Astrocyte (in vitro differentiated cells and primary cell): ENCODE measurements at regions not wholly inside any gene's neighbourhood (a gene's known extent, or its start where the extent isn't known, plus 50 kb on each side); places are given as distances from the start of the nearest gene placed in this dataset.

ENCODE experiments used
- CTCF ChIP-seq: IDR thresholded peaks from 2 replicates; pipeline ENCODE4 v1.5.1; 2011; ENCODE audit warnings: low read depth, mild to moderate bottlenecking, inconsistent platforms, low read length, moderate library complexity; ENCODE audit not compliant: insufficient read depth
- EZH2 ChIP-seq: IDR thresholded peaks from 2 replicates; pipeline ENCODE4 v1.6.1; 2012; ENCODE audit warnings: mild to moderate bottlenecking, low read length, inconsistent platforms; ENCODE audit not compliant: insufficient read depth

GRCh38 chr4:23034731-23035130 is 342.0 kb downstream of the GBA3 start:
- TF ChIP-seq CTCF: no peak
- no peak for TF ChIP-seq EZH2
